Erythroblast (primary cell): ENCODE measurements at regions not wholly inside any gene's neighbourhood (a gene's known extent, or its start where the extent isn't known, plus 50 kb on each side); places are given as distances from the start of the nearest gene placed in this dataset.

Source experiments
- GATA1 ChIP-seq: IDR thresholded peaks from 2 replicates; pipeline ENCODE4 v1.6.1; 2011; ENCODE audit warnings: low read depth, mild to moderate bottlenecking, control low read depth, low read length, moderate library complexity
- POLR2A ChIP-seq: IDR thresholded peaks from 2 replicates; pipeline ENCODE4 v1.6.1; 2011; ENCODE audit warnings: mild to moderate bottlenecking, low read length

DNA sequence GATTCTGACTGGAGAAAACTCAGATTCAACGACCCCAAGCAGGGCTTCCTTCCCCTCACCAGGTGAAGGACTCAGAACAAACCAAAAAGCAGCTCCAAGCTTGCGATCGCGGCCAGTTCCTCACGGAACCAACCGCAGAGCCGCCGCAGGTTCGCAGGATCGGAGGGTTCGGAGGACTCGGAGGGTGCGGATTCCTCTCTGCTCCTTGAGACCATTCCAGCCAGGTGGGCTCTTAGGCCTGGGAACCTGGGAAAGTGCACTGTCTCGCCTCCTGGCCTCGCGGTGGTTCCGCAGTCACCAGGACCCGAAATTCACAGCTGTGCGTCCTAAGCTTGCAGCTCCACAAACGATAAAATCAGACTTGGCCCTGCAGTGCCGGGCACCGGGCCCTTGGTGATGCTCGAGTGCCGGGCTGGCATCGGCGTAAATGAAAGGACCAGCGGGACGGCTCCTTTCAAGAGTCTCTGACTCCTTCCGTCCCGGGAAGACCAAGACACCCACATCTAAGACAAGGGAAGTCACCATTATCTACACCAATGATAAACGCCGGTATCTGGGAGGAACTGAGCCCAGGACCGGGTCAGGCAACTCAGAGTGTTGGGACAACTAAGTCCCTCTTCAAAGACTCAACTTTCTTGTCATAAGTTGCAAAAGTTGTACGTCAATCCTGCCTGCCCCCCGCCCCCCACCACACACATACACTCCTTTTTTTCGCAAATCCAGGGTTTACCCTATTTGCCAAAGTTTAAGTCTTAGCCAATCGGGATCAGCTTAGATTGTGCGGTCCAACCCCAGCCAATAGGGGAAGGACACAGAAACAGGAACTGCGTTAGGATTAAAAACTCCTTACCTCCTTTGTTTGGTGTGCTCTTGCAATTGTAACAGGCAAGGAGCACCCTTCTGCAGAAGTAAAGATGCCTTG lies 69.8 kb upstream of the PRSS16 start:
- peak; percentile 57 for TF ChIP-seq POLR2A
- no peak for TF ChIP-seq GATA1
